HG03571 (cell line): ENCODE measurements at regions not wholly inside any gene's neighbourhood (a gene's known extent, or its start where the extent isn't known, plus 50 kb on each side); places are given as distances from the start of the nearest gene placed in this dataset.
"Not testable (repeated sequence)": the region's sequence is repeated elsewhere in the genome, so short reads cannot be mapped to it uniquely, and the experiment has no call there.

Experiments
- ATAC-seq: cut with Tn5 transposase; IDR thresholded peaks from one replicate; pipeline ENCODE4 v1.9.1; 2021; ENCODE audit not compliant: unreplicated experiment

GRCh38 chr20:48339190-48339985, 488.4 kb downstream of the PREX1 start:
- no peak for ATAC-seq

DNA sequence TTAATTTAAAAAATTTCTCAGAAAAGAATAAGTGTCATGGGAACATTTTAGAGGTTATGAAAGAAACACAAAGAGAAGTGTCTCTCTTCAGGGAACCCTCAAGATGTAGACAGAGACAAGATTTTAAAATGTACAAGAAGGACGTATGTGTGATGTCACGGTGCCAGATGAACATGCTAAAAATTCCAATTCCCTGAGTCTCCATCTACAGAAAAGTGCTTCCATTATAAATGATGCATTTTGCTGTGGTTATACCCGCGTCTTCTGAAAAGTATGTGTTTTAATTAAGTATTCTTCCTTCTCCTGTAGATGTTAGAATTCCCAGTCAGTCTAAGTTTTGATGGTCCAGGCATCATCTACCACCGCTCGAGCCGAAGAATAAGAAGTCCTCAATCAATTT, 489.1 kb downstream of the PREX1 start:
- ATAC-seq = no peak

GRCh38 chr20:48336597-48336996, 491.2 kb downstream of the PREX1 start:
- no peak for ATAC-seq

- ATAC-seq = no peak
Measured at GRCh38 chr20:48335308-48336050, 492.3 kb downstream of the PREX1 start.

GRCh38 chr20:48333707-48334106, 494.1 kb downstream of the PREX1 start:
- no peak for ATAC-seq

- ATAC-seq = no peak
Measured at GRCh38 chr20:48332555-48332954, 495.2 kb downstream of the PREX1 start.

DNA sequence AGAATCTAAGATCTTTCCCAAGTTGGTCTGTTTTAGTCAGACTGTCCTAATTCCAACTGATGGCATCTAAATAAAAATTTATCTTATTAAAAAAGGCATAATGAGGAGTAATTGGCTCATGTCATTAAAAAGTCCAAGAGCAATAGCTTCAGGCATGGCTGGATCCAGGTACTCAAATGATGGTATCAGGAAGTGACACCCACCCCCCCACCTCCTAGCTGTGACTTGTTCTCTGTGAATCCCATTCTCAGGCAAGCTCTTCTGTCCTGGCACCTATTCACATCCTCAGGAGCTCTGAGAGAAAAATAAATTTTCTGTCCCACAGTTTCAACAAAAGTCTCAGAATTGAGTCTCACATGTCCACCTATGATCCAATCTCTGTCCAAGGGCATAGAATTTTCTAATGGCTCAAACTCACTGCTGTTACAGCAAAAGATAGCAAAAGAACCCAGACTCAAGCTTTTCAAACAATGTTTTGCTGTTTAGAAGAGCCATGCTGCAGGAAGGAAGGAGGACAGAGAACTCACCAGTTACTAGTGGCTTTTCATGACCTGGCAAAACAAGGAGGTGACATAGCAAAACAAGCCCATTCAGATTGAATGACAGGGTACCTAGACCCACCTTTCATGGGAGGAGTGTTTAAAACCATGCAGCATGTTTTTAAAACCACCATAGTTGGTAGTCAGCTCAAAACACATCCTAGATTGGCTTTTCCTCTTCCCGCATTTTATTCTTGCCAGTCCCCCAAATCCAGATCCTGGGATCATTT, 496.1 kb downstream of the PREX1 start:
- ATAC-seq = no peak

DNA sequence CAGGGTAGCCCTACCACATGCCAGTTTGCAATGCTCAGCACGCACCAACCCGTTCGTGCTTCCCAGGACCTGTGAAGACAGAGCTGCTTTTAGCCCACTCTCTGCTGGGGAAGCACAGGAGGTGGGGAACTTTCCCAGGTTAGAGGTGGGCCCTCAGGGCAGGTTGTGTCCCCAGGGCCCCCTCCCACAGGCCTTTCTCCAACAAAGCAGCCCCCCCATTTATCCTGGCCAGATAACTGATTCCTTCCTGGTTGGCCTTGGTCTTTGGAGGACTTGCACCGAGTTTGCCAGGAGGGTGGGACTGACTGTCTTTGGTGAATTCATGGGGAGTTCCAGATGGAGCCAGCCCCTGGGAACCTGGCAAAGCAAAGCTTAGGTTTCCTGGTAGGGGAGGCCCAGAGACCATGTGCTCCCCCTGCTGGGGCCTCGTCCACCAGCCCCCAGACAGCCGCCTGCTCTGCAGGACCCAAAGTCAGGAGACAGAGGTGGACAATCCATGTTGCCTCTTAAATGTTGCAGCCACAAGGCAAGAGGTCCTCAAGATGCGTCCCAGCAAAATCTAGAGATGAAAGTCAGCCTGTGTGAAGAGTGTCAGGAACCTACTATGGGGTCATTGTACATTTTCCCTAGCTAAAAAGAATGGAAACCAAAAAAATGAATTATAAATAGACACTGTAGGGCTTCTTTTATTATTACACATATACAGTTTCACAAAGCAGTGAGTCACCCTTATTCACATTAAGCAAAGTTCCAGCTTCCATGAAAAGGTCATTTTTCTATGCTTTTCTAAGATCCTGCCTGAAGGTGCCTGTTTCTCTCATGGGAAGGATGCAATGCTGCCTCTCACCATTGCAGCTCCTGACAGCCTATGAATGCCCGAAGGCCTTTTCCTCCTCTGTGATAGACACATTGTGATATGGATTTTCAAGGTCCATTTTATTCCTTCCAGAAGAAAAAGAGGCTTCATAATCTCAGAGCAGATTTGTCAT, 497.8 kb downstream of the PREX1 start:
- ATAC-seq = no peak

DNA sequence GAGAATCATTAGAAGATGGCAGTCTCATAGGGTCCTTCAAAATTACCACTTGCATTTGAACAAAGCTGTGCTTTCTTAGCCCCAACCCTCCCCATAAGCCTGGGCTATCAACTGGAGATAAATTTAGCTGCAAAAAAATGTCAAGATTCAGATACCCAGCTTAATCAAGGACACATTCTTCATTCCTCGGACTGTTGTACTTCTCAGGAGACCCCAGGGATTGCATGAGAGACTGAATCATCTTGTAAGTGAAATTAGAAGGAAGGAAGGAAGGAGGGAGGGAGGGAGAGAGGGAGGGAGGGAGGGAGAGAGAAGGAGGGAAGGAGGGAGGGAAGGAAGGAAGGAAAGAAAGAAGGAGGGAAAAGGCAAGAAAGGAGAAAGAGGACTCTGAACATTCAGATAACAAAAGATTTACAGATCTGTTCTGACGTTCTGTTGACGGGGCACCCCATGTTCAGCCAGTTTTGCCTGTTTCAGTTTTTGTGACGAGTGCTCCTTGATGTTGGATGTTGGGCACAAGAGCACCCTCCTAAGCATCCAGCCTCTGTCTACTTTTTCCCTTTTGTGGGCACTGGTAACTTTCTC, 498.7 kb downstream of the PREX1 start:
- no peak for ATAC-seq

DNA sequence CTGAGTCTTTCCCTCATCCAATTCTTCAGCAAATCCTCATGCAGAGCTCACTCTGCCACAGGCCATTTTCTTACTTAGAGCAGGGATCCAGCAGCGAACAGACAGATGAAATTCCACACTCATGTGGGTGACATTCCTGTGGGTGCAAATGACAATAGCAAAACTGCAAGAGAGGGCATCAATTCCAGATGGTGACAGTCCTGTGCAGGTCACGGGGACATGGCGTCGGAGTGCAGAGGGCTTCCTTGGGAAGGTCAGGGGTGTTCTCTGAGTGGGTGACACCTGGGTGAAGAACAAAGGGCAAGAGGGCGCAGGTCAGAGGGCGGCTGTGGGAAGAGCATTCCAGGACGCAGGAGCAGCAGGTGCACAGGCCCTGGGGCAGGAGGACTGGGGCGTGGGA, 500.0 kb downstream of the PREX1 start:
- not testable (repeated sequence) for ATAC-seq

DNA sequence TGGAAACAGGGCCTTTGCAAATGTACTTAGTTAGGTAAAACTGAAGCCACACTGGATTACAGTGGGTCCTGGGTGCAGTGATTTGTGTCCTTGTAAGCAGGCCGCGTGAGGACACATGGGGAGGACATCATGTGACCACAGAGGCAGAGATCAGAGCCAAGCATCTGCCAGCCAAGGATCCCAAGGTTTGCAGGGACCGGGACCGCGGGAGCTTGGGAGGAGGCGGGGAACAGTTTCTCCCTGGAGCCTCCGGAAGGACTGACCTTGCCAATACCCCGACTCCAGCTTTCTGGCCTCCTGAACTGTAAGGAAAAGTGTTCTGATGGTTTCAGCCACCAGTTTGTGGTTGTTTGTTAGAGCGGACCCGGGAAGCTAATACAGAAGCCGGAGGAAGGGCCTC, 500.9 kb downstream of the PREX1 start:
- ATAC-seq = no peak

DNA sequence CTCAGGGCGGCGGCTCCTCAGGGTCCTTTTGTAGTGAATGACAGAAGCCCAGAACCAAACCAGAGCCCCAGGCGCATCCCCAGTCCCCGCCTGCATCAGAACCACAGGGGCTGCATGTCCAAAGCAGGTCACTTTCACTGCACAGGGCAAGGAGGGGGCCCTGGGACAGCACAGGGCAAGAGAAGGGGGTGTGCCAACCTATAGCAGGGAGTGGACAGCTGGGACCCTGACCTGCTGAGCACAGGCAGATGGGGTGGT, 501.4 kb downstream of the PREX1 start:
- no peak for ATAC-seq

GRCh38 chr20:48325656-48326433, 502.0 kb downstream of the PREX1 start:
- no peak for ATAC-seq

GRCh38 chr20:48324744-48325143, 503.1 kb downstream of the PREX1 start:
- no peak for ATAC-seq

- ATAC-seq = no peak
Measured at GRCh38 chr20:48321271-48321670, 506.5 kb downstream of the PREX1 start.

GRCh38 chr20:48319943-48320584, 507.7 kb downstream of the PREX1 start:
- ATAC-seq = no peak

DNA sequence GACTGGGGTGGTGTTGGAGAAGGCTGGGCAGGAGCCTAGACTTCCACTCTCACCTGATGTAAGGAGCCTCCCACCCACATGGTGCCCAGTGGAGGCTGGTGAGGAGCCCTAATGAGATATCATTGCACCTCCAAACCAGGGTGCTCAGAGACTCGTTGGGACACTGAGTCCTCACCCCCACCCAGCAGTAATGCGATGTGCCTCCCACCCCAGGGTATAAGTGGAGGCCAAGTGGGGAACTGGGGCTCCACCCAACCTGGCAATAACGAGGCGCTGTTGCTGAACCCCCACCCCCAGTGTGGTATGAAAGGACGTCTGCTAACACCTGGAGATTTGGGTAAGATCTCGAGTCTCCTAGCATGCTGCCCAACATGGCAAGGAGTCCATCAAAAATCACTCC, 510.2 kb downstream of the PREX1 start:
- ATAC-seq = no peak

GRCh38 chr20:48314925-48315592, 512.7 kb downstream of the PREX1 start:
- no peak for ATAC-seq

DNA sequence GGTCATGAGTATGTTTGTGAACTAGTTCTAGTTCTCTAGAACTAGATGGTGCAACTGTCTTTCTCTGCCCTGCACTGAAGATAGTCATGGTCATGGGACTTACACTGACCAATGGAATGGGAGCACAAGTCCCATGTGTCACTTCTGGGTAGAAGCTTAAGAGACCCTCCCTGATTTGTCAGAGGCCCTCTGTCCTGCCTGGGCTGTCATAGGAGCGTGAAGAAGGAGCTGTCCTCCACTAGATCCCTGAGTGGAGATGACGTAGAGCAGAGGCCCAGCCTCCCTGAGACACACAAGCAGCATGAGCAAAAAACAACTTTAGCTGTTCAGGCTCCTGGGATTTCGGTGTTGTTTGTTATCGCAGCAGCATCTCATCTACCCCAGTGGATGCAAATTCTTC, 514.5 kb downstream of the PREX1 start:
- no peak for ATAC-seq
